SK-N-MC (cell line): ENCODE measurements at regions not wholly inside any gene's neighbourhood (a gene's known extent, or its start where the extent isn't known, plus 50 kb on each side); places are given as distances from the start of the nearest gene placed in this dataset.

Source experiments
- DNase-seq: peaks from one replicate; pipeline ENCODE4 v3.0.0-alpha.2; 2011; ENCODE audit warnings: low read depth, low spot score
- H3K27ac ChIP-seq: fragments of 200-600 bp; sonication (generic); 2 replicates; pipeline ENCODE4 v1.5.1; 2016; ENCODE audit warnings: mixed run types
- H3K36me3 ChIP-seq: fragments of 200-600 bp; sonication (generic); 2 replicates; pipeline ENCODE4 v1.6.1; 2017; ENCODE audit warnings: antibody characterized with exemption, low read length, mixed read lengths; ENCODE audit not compliant: insufficient read depth
- H3K4me3 ChIP-seq: fragments of 200-600 bp; sonication (generic); 2 replicates; pipeline ENCODE4 v1.5.1; 2016
- H3K9ac ChIP-seq: fragments of 200-600 bp; sonication (generic); 2 replicates; pipeline ENCODE4 v1.8.0; 2017; ENCODE audit warnings: mixed run types, mixed read lengths; ENCODE audit not compliant: insufficient read length
- H3K9me3 ChIP-seq: fragments of 200-600 bp; sonication (generic); 2 replicates; pipeline ENCODE4 v1.6.1; 2017; ENCODE audit warnings: low read depth, mild to moderate bottlenecking, antibody characterized with exemption, low read length, moderate library complexity, mixed read lengths
- EZH2 ChIP-seq: fragments of 200-600 bp; sonication (generic); IDR thresholded peaks from one replicate; pipeline ENCODE4 v1.6.1; 2017; ENCODE audit warnings: antibody characterized with exemption
- FOXP2 ChIP-seq: optimal IDR thresholded peaks from 2 replicates; pipeline ENCODE3; 2011; ENCODE audit warnings: mild to moderate bottlenecking, moderate library complexity; ENCODE audit not compliant: insufficient read depth; ENCODE audit errors: extremely low read length, control extremely low read depth
- POLR2AphosphoS5 ChIP-seq: IDR thresholded peaks from 2 replicates; pipeline ENCODE4 v1.6.1; 2012; ENCODE audit warnings: mild to moderate bottlenecking, low read depth, low read length, borderline replicate concordance

GRCh38 chr2:117492209-117492851, 322.2 kb upstream of the DDX18 start:
- TF ChIP-seq EZH2 (no peak), POLR2AphosphoS5 (no peak), FOXP2 (no peak)
- H3K27ac ChIP-seq, result no peak overlapping the region
- H3K9me3 ChIP-seq, result no peaks in the 10 kb centered on the region
- H3K4me3 ChIP-seq, result no peak overlapping the region
- no peak for DNase-seq
- H3K36me3 ChIP-seq, result no peaks in the 10 kb centered on the region
- H3K9ac ChIP-seq, result no peak overlapping the region

GRCh38 chr2:117500721-117501120, 313.8 kb upstream of the DDX18 start:
- no peaks in the 10 kb centered on the region for H3K36me3 ChIP-seq
- H3K4me3 ChIP-seq, result no peak overlapping the region
- no peaks in the 10 kb centered on the region for H3K9me3 ChIP-seq
- no peak overlapping the region for H3K9ac ChIP-seq
- TF ChIP-seq EZH2 (no peak), POLR2AphosphoS5 (no peak), FOXP2 (no peak)
- DNase-seq, result no peak
- no peak overlapping the region for H3K27ac ChIP-seq

- H3K4me3 ChIP-seq, result no peak overlapping the region
- H3K9me3 ChIP-seq, result no peaks in the 10 kb centered on the region
- no peak overlapping the region for H3K27ac ChIP-seq
- no peak overlapping the region for H3K9ac ChIP-seq
- no peak for TF ChIP-seq POLR2AphosphoS5
- TF ChIP-seq EZH2, result no peak
- no peak for TF ChIP-seq FOXP2
- no peaks in the 10 kb centered on the region for H3K36me3 ChIP-seq
- no peak for DNase-seq
Observed at GRCh38 chr2:117502121-117502520, 312.4 kb upstream of the DDX18 start.

GRCh38 chr2:117512307-117512706, 302.2 kb upstream of the DDX18 start:
- Histone ChIP-seq H3K36me3 (no peaks in the 10 kb centered on the region), H3K27ac (no peak overlapping the region), H3K9me3 (no peaks in the 10 kb centered on the region), H3K4me3 (no peak overlapping the region), H3K9ac (no peak overlapping the region)
- no peak for DNase-seq
- no peak for TF ChIP-seq FOXP2
- TF ChIP-seq POLR2AphosphoS5, result no peak
- no peak for TF ChIP-seq EZH2

- Histone ChIP-seq H3K36me3 (no peaks in the 10 kb centered on the region), H3K9ac (no peak overlapping the region), H3K9me3 (no peaks in the 10 kb centered on the region), H3K4me3 (peak overlapping the region; percentile 2; the same call in 1 of the 2 replicates), H3K27ac (no peak overlapping the region)
- TF ChIP-seq EZH2 (no peak), POLR2AphosphoS5 (no peak), FOXP2 (no peak)
- DNase-seq, result no peak
Observed at GRCh38 chr2:117514371-117514770, 300.1 kb upstream of the DDX18 start.

- no peaks in the 10 kb centered on the region for H3K9me3 ChIP-seq
- no peak overlapping the region for H3K9ac ChIP-seq
- TF ChIP-seq EZH2 (no peak), POLR2AphosphoS5 (no peak), FOXP2 (no peak)
- no peaks in the 10 kb centered on the region for H3K36me3 ChIP-seq
- H3K27ac ChIP-seq, result no peak overlapping the region
- H3K4me3 ChIP-seq, result no peak overlapping the region
- DNase-seq, result no peak
Observed at GRCh38 chr2:117519238-117519637, 295.3 kb upstream of the DDX18 start.

- Histone ChIP-seq H3K36me3 (no peaks in the 10 kb centered on the region), H3K9me3 (no peaks in the 10 kb centered on the region), H3K4me3 (no peak overlapping the region), H3K27ac (no peak overlapping the region), H3K9ac (no peak overlapping the region)
- DNase-seq, result no peak
- no peak for TF ChIP-seq FOXP2
Observed at GRCh38 chr2:117519721-117520120, 294.8 kb upstream of the DDX18 start.

- no peak overlapping the region for H3K4me3 ChIP-seq
- DNase-seq, result no peak
- TF ChIP-seq FOXP2 (no peak), EZH2 (no peak), POLR2AphosphoS5 (no peak)
- H3K27ac ChIP-seq, result no peak overlapping the region
- no peak overlapping the region for H3K9ac ChIP-seq
- H3K9me3 ChIP-seq, result no peaks in the 10 kb centered on the region
- H3K36me3 ChIP-seq, result no peaks in the 10 kb centered on the region
Observed at GRCh38 chr2:117523267-117523666, 291.2 kb upstream of the DDX18 start.

- TF ChIP-seq POLR2AphosphoS5 (no peak), FOXP2 (no peak), EZH2 (no peak)
- no peak overlapping the region for H3K9ac ChIP-seq
- H3K36me3 ChIP-seq, result no peaks in the 10 kb centered on the region
- no peak overlapping the region for H3K27ac ChIP-seq
- no peaks in the 10 kb centered on the region for H3K9me3 ChIP-seq
- no peak for DNase-seq
- no peak overlapping the region for H3K4me3 ChIP-seq
Observed at GRCh38 chr2:117523711-117524238, 290.7 kb upstream of the DDX18 start.
